DMS114 treated with DMSO at 0.1 percent for 48 hours (cell line): ENCODE measurements at regions not wholly inside any gene's neighbourhood (a gene's known extent, or its start where the extent isn't known, plus 50 kb on each side); places are given as distances from the start of the nearest gene placed in this dataset.

Experiments used
- DNase-seq: peaks from one replicate; lab custom pipeline; 2025; ENCODE audit not compliant: unreplicated experiment; lab: John Stamatoyannopoulos, UW

GRCh38 chr10:89879121-89879520 lies 177.7 kb downstream of the KIF20B start:
- DNase-seq = no peak

GRCh38 chr10:89887406-89887805 lies 186.0 kb downstream of the KIF20B start:
- no peak for DNase-seq

GRCh38 chr10:89887830-89888229 lies 186.4 kb downstream of the KIF20B start:
- DNase-seq = no peak

- no peak for DNase-seq
These were observed 187.1 kb downstream of the KIF20B start for GRCh38 chr10:89888321-89889070.

- DNase-seq = no peak
These were observed 188.2 kb downstream of the KIF20B start for GRCh38 chr10:89889606-89890005.

GRCh38 chr10:89891006-89891535 lies 189.7 kb downstream of the KIF20B start:
- no peak for DNase-seq

GRCh38 chr10:89894051-89894450 lies 192.7 kb downstream of the KIF20B start:
- DNase-seq = no peak

- no peak for DNase-seq
These were observed 199.2 kb downstream of the KIF20B start for GRCh38 chr10:89900554-89900953.

GRCh38 chr10:89901895-89902294 lies 200.5 kb downstream of the KIF20B start:
- DNase-seq = no peak

GRCh38 chr10:89904755-89905154 lies 203.4 kb downstream of the KIF20B start:
- DNase-seq = no peak

GRCh38 chr10:89909752-89910151 lies 208.4 kb downstream of the KIF20B start:
- no peak for DNase-seq

GRCh38 chr10:89915021-89915420 lies 213.6 kb downstream of the KIF20B start:
- no peak for DNase-seq

GRCh38 chr10:89915968-89916367 lies 214.6 kb downstream of the KIF20B start:
- DNase-seq = no peak

GRCh38 chr10:89916468-89917215 lies 215.3 kb downstream of the KIF20B start:
- no peak for DNase-seq

GRCh38 chr10:89921403-89921802 lies 220.0 kb downstream of the KIF20B start:
- DNase-seq = no peak

GRCh38 chr10:89923661-89924060 lies 222.3 kb downstream of the KIF20B start:
- DNase-seq = no peak

- DNase-seq = no peak
These were observed 222.9 kb downstream of the KIF20B start for GRCh38 chr10:89924261-89924660.

- no peak for DNase-seq
These were observed 225.3 kb downstream of the KIF20B start for GRCh38 chr10:89926736-89927135.

- no peak for DNase-seq
These were observed 228.1 kb downstream of the KIF20B start for GRCh38 chr10:89929282-89930026.

GRCh38 chr10:89937494-89937893 lies 236.1 kb downstream of the KIF20B start:
- no peak for DNase-seq

- DNase-seq = no peak
These were observed 238.7 kb downstream of the KIF20B start for GRCh38 chr10:89940076-89940475.

- no peak for DNase-seq
These were observed 240.8 kb downstream of the KIF20B start for GRCh38 chr10:89942217-89942616.
